Lung (tissue), 11 donors: ENCODE measurements at regions not wholly inside any gene's neighbourhood (a gene's known extent, or its start where the extent isn't known, plus 50 kb on each side); places are given as distances from the start of the nearest gene placed in this dataset.

Experiments used
- ATAC-seq: fragments of 200-7000 bp; cut with Tn5 transposase; one replicate; pipeline ENCODE4 v1.9.1; 2020; ENCODE audit warnings: moderate number of reproducible peaks; ENCODE audit not compliant: insufficient read depth, low FRiP score
- DNase-seq, 3 donors: peaks; one replicate each; pipeline ENCODE4 v3.0.0-alpha.2; 2013 to 2017
- H3K27ac ChIP-seq, 2 donors: one replicate each; pipeline ENCODE4 v1.5.1; 2013; ENCODE audit warnings: mild to moderate bottlenecking in 2 of 2, moderate library complexity in 2 of 2, control low read depth in 1 of 2, inconsistent platforms in 1 of 2, low read depth in 1 of 2, low read length in 1 of 2
- H3K27me3 ChIP-seq, 3 donors: one replicate each; pipeline ENCODE4 v1.5.1; 2013; ENCODE audit warnings: low read length in 2 of 3; ENCODE audit not compliant: control insufficient read depth in 3 of 3, insufficient read depth in 3 of 3
- H3K36me3 ChIP-seq, 4 donors: one replicate each; pipeline ENCODE4 v1.5.1; 2013; ENCODE audit warnings: low read length in 4 of 4, mild to moderate bottlenecking in 1 of 4, moderate library complexity in 1 of 4; ENCODE audit not compliant: control insufficient read depth in 4 of 4, insufficient read depth in 4 of 4
- H3K4me1 ChIP-seq, 5 donors: one replicate each; pipeline ENCODE4 v1.5.1; 2013; ENCODE audit warnings: low read length in 5 of 5, mild to moderate bottlenecking in 2 of 5, moderate library complexity in 1 of 5; ENCODE audit not compliant: control insufficient read depth in 5 of 5, insufficient read depth in 5 of 5
- H3K4me3 ChIP-seq: one replicate; pipeline ENCODE4 v1.5.1; 2013; ENCODE audit warnings: mild to moderate bottlenecking, control low read depth, moderate library complexity
- H3K9ac ChIP-seq, 2 donors: one replicate each; pipeline ENCODE4 v1.5.1; 2013; ENCODE audit warnings: low read length in 2 of 2, control low read depth in 1 of 2; ENCODE audit not compliant: insufficient read depth in 1 of 2
- H3K9me3 ChIP-seq, 4 donors: one replicate each; pipeline ENCODE4 v1.5.1; 2013; ENCODE audit warnings: low read length in 3 of 4, mild to moderate bottlenecking in 1 of 4, moderate library complexity in 1 of 4; ENCODE audit not compliant: control insufficient read depth in 4 of 4, insufficient read depth in 3 of 4
- CTCF ChIP-seq: IDR thresholded peaks from 2 replicates; pipeline ENCODE4 v1.5.1; 2012; ENCODE audit warnings: mild to moderate bottlenecking; ENCODE audit errors: control extremely low read depth, extremely low read depth
- WGBS, 2 donors: extraction: QIAGEN DNeasy Blood & Tissue Kit; methylation state at CpG; one replicate each; pipeline ENCODE4 v1.1.7; 2013; 5-methylcytosine and 5-hydroxymethylcytosine counted together
- donor health status: control.
- donor health status: control.
- donor health status: Bipolar disorder and iron deficiency.
- donor health status: healthy.
- donor health status: DM: yes; HTN: yes; CAD: no.

- DNase-seq = no peak
- no peak for ATAC-seq
- no peak for TF ChIP-seq CTCF
These were observed 171.2 kb downstream of the TMA16 start for GRCh38 chr4:163665521-163666331.

GRCh38 chr4:163666332-163666873 is 171.9 kb downstream of the TMA16 start:
- H3K4me3 ChIP-seq = no peak overlapping the region
- no peak overlapping the region for H3K9ac ChIP-seq
- TF ChIP-seq CTCF = no peak
- no peaks in the 10 kb centered on the region for H3K4me1 ChIP-seq
- no peaks in the 10 kb centered on the region for H3K9me3 ChIP-seq
- H3K27me3 ChIP-seq = no peaks in the 10 kb centered on the region
- no peaks in the 10 kb centered on the region for H3K36me3 ChIP-seq
- DNase-seq (no peak), ATAC-seq (peak; percentile 19)
- H3K27ac ChIP-seq = no peak overlapping the region

More at GRCh38 chr4:163665521-163666331, 171.2 kb downstream of the TMA16 start:
- Histone ChIP-seq H3K36me3 (no peaks in the 10 kb centered on the region), H3K9ac (no peak overlapping the region), H3K4me1 (no peaks in the 10 kb centered on the region), H3K27me3 (no peaks in the 10 kb centered on the region), H3K4me3 (no peak overlapping the region), H3K9me3 (no peaks in the 10 kb centered on the region), H3K27ac (no peak overlapping the region)
- WGBS, 2 donors = 57 to 66% methylated on average over 9 of the region's 9 CpGs

GRCh38 chr4:163672751-163673150 is 178.3 kb downstream of the TMA16 start:
- H3K9me3 ChIP-seq = no peaks in the 10 kb centered on the region
- H3K4me1 ChIP-seq = no peaks in the 10 kb centered on the region

More at GRCh38 chr4:163672751-163673150, 178.3 kb downstream of the TMA16 start:
- ATAC-seq = no peak
- Histone ChIP-seq H3K36me3 (no peaks in the 10 kb centered on the region), H3K4me3 (no peak overlapping the region), H3K27ac (no peak overlapping the region), H3K9ac (no peak overlapping the region), H3K27me3 (no peaks in the 10 kb centered on the region)
- no peak for TF ChIP-seq CTCF
- no peak for DNase-seq
- 67 to 83% methylated on average over 3 of the region's 3 CpGs for WGBS, 2 donors
